NCI-H2227 (cell line): ENCODE measurements at regions not wholly inside any gene's neighbourhood (a gene's known extent, or its start where the extent isn't known, plus 50 kb on each side); places are given as distances from the start of the nearest gene placed in this dataset.

Experiments used
- DNase-seq: peaks from one replicate; lab custom pipeline; 2025; ENCODE audit not compliant: unreplicated experiment; lab: John Stamatoyannopoulos, UW

- DNase-seq = no peak
These were observed 374.7 kb downstream of the TNS1 start for GRCh38 chr2:217628061-217628460.

- no peak for DNase-seq
These were observed 375.9 kb downstream of the TNS1 start for GRCh38 chr2:217626926-217627325.

- DNase-seq = no peak
These were observed 377.1 kb downstream of the TNS1 start for GRCh38 chr2:217625557-217626169.

GRCh38 chr2:217623281-217623912 is 379.4 kb downstream of the TNS1 start:
- DNase-seq = no peak

GRCh38 chr2:217622205-217623060 is 380.4 kb downstream of the TNS1 start:
- peak; percentile 43 for DNase-seq

- DNase-seq = no peak
These were observed 381.4 kb downstream of the TNS1 start for GRCh38 chr2:217621391-217621801.

- no peak for DNase-seq
These were observed 384.1 kb downstream of the TNS1 start for GRCh38 chr2:217618744-217619143.

- no peak for DNase-seq
These were observed 385.2 kb downstream of the TNS1 start for GRCh38 chr2:217617616-217618022.

GRCh38 chr2:217616936-217617335 is 385.9 kb downstream of the TNS1 start:
- DNase-seq = no peak

GRCh38 chr2:217615171-217615570 is 387.6 kb downstream of the TNS1 start:
- DNase-seq = no peak

GRCh38 chr2:217614498-217614897 is 388.3 kb downstream of the TNS1 start:
- no peak for DNase-seq

- no peak for DNase-seq
These were observed 388.7 kb downstream of the TNS1 start for GRCh38 chr2:217614096-217614495.

GRCh38 chr2:217612920-217613319 is 389.9 kb downstream of the TNS1 start:
- no peak for DNase-seq

- no peak for DNase-seq
These were observed 390.6 kb downstream of the TNS1 start for GRCh38 chr2:217612211-217612610.

- no peak for DNase-seq
These were observed 391.1 kb downstream of the TNS1 start for GRCh38 chr2:217611626-217612127.

- no peak for DNase-seq
These were observed 391.7 kb downstream of the TNS1 start for GRCh38 chr2:217611056-217611455.

GRCh38 chr2:217610401-217610814 is 392.4 kb downstream of the TNS1 start:
- no peak for DNase-seq

- no peak for DNase-seq
These were observed 392.8 kb downstream of the TNS1 start for GRCh38 chr2:217609952-217610351.

GRCh38 chr2:217606296-217606695 is 396.5 kb downstream of the TNS1 start:
- DNase-seq = no peak

GRCh38 chr2:217604527-217605194 is 398.1 kb downstream of the TNS1 start:
- peak; percentile 82 for DNase-seq

- no peak for DNase-seq
These were observed 401.2 kb downstream of the TNS1 start for GRCh38 chr2:217601601-217602000.
